GM18520 (cell line): ENCODE measurements at regions not wholly inside any gene's neighbourhood (a gene's known extent, or its start where the extent isn't known, plus 50 kb on each side); places are given as distances from the start of the nearest gene placed in this dataset.

Source experiments
- ATAC-seq: cut with Tn5 transposase; IDR thresholded peaks from one replicate; pipeline ENCODE4 v1.9.1; 2021; ENCODE audit not compliant: unreplicated experiment

DNA sequence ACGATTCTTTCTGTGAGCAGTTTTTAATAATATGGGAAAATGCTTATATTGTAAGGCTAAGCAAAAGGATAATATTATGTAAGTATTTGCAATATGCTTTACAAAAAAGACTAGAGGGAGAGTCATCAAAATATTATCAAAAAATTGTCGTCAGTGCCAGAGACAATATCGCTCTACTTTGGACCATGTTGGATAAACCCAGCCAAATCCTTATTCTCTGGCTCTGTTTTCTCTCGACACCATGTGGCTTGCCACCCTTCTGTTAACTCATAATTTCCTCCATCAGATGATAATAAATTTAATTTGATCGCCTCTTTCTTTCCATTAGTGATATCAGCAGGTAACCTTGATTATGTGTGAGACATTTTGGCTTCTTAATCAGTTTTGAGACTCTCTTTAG is 129.9 kb downstream of the CDC42EP3 start:
- ATAC-seq: no peak

DNA sequence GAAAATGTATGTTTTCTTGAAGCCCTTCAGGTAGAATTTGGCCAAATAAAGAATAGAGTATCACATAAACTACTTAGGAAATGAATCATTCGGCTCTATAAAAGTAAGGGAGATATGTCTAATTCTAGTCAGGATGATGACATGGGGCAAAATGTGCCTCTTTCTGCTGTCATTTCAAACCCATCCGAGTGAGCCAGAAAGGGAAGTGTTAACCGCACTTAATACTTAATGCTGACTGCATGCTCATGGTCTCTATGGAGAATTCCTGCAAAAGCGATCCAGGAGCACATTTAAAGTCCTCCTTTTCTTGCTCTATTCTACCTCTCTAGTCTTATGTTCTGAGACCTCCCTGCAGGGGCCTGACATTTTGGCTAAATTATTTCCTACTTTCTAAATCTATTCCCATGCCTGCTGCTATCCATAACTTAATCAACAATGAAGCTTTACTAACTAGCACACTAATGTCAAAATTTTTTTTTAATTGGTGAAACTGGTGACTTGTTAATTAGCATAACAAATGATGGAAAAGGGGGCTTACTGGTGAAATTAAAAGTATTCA is 127.4 kb downstream of the CDC42EP3 start:
- ATAC-seq: peak; percentile 75

DNA sequence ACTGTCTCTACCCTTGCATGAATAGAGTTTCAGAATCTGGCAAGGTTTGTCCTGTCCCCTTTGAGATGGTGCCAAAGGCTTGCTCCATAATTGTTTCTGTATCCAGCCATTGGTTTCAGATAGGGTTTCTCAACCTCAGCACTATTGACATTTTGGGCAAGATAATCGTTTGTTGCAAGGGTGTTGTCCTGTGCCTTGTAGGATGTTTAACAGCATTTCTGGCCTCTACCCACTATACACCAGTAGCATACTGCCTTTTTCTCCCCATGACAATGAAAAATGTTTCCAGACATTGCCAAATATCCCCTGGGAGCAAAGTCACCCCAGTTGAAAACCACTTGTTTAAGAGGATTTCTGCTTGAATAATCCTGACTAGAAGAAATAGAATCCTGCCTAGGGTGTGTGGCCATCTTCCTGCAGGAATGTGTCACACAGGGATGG is 126.8 kb downstream of the CDC42EP3 start:
- ATAC-seq: no peak

DNA sequence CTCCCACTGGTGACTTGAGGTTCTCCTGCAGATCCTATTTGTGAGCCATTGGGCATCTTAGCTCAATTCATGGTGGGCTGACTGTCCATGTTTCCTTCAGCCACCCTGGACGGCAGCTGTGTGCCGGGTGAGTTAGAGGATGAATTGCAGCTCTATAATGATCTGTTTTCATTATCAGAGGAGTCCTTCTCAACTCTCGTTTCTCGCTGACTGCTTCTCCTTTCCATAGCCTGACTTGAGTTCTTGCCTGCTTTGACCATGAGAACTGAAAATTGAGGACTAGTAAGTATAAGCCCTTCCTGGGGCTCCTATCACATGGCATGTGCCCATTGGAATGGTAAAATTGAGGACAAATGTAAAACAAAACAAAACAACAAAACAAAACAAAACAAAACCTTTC is 121.8 kb downstream of the CDC42EP3 start:
- ATAC-seq: no peak

DNA sequence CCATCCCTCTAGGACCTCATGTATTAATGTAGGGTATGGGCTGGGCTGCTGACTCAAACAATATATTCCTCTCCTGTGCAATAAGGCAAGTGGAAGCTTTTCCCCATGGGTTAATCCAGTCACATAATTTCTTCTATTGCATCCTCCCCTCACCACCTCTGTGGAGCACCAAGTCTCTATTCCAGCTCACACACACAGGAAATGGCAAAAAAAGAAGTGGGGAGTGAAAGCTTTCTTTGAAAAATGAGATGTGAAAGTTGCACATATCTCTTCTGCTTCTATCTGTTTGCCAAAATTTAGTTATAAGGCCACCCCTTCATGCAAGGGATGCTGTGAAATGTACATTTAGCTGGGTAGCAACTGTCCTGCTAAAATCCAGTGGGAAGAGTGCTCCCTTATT is 121.3 kb downstream of the CDC42EP3 start:
- no peak for ATAC-seq

DNA sequence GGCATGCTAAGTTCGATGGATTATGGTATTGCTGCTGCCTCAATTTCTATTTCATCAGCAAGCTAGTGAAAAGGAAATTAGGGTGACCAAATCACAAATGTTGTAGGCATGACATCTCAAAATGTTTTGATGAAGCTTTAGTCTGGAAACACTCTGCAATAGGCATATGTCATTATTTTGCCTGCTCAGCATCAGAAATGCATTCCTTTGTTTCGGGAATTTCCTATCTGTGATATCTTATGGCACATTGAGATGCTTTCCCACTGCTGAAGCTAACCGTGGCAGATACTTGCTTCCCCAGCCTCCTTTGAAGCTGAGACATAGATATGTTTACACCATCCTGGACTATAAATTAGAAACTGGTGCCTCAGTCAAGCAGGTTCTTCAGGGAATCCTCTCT is 119.7 kb downstream of the CDC42EP3 start:
- ATAC-seq: no peak

DNA sequence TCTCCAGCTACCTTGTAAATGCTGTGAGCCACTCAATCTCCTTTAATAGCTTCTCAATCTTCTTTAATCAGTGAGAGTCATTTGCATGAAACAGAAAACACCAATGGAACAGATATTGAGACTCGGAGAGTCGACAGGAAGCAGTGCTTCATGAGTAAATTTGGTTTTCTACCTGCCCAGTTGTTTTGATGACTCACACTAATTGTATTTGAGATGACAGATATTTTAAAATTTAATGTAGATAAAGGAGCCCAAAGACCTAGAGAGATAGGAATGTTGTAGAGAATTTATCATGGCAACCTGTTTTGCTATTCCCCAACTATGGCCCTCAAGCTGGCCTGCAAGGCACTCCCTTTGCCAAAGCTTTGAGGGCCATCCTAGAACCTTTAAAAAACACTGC is 119.1 kb downstream of the CDC42EP3 start:
- no peak for ATAC-seq

DNA sequence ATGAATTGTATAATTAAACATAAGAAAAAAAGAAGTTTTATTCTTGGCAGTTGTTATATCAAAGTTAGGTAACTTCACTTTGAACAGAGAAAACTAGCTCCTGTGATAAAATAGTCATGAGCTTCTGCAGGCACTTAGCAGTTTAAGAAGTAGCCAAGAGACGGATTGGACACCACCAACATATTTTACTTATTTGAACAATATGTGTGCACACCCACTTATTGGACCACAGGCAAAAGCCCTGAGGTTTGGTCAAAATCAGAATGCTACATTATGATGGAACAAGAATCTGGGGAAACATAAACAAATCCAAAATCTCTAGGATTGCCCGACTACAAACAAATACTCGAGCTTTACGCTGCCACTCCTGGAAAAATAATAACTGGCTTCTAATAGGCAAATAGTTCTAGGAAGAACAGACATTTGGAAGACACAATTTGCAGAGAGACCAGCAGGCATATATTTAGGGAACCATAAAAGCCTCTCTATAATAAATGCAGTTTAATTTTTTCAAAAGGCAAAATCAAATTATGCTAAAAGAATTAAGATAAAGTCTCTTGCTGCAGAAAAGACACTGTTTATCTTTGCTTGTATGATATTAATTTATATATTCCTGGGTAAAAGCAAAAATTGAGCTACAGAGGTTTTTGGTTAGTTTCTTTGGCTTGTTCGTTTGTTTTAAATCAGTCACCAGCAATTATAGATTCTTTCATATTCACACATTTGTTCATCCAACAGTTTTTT is 117.9 kb downstream of the CDC42EP3 start:
- no peak for ATAC-seq

DNA sequence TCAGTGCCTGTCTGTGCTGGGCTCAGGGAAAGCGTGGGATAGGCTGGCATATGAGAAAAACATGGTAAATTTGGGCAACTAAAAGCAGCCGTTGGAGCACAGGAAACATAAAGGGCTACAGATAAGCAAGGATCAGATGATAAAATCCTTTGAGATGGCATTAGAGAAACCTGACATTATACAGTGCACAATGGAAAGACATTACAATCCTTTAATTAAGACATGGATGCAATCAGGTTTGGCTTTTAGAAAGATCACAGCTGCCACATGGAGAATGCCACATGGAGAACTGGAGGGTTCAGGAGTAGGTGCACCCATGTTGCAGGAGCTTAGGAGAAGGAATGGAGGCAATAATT is 117.3 kb downstream of the CDC42EP3 start:
- no peak for ATAC-seq

DNA sequence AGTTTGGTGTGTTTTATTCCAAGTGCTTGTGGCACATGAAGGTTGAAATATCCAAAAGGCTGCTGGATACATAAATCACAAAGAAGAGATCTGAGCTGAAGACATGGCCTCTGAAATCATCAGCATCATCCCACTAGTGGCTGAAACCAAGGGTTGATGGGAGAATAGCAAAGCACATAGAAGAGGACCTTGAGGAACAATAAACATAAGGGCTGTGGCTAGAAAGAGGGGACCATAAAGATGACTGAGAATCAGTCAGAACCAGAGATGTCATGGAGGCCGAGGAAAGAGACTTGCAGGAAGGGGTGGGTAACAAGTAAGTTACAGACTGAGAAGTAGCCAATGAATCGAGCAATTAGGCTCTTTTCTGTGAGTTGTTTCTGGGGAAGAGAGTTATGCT is 116.8 kb downstream of the CDC42EP3 start:
- ATAC-seq: no peak

DNA sequence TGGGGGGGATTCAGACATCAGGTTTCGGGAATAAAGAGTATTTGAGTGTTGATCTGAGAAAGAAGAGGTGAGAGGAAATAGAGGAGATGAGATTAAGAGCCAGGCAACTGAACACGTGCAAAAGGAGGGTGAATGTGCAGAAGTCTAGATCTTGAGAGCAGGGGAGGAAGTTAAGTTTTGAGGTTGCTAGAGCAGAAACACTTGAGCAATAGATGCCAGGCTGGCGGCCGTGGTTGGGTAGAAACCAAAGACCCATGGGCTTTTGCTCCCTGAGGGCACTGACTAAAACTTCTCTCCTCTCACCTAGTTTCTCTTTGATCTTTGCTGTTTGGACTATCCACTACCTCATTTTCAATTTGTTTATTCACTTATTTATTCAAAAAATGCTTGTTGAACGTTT is 116.0 kb downstream of the CDC42EP3 start:
- no peak for ATAC-seq

DNA sequence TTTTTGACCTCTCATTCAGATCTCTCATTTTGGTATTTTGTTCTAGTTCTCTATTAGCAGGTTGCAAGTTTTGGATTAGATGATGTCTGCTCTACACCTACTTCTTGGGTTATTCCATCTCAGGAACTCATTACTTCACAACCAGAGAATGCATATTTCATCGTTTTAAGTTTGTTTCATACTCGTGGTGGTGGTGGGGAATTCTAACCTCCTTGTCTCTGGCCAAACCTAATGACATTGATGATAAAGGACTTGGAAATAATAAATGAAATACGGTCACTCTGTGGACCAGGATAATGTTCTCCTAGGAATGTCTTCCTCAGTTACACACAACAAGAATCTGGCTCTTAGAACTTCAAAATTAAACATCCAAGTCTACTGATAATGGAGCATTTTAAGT is 115.2 kb downstream of the CDC42EP3 start:
- no peak for ATAC-seq

DNA sequence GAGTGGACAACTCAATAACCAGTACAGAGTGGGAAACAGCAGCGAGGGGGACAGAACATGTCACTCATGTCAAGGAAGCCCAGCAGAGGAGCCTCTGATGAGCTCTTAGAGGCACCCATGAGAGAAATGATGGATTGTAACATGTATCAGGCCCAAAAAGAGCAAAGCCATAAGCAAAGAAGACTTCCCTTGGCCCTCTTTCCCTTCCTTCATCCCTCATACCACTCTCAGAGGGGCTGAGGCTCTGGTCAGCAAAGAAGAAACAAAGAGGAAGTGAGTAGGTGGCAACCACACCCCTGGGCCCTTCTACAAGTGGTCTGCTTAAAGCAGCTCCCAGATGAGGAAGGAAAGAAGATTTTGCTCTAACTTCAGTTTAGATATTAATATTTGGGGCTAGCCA is 112.8 kb downstream of the CDC42EP3 start:
- ATAC-seq: peak; percentile 46

DNA sequence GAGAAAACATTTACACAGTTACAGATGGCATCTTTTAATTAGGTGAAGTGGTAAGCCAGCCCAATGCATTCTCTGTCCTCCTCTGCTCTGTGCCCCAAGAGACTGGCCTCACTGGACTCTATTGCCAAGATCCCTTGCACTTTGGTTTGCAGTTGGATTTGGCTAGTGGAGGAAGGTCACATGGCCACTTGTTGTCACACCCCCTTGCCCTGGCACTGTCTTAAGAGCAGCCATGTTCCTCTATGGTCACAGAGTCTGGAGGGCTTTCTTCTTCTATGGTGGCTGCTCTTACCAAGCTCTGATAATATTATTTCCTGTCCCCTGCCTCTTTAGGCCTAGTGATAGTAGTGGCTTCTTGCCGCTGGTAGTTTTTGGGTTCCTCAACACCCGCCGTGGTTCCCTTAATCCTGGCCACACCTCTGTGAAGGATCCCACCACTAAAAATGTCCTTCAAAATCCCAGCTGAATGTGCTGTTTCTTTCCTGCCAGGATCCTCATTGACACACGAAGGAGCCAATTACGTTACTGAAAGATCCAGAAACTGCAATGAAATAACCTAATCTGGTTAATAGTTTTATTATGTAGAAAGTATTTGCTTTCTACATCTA is 111.1 kb downstream of the CDC42EP3 start:
- no peak for ATAC-seq

DNA sequence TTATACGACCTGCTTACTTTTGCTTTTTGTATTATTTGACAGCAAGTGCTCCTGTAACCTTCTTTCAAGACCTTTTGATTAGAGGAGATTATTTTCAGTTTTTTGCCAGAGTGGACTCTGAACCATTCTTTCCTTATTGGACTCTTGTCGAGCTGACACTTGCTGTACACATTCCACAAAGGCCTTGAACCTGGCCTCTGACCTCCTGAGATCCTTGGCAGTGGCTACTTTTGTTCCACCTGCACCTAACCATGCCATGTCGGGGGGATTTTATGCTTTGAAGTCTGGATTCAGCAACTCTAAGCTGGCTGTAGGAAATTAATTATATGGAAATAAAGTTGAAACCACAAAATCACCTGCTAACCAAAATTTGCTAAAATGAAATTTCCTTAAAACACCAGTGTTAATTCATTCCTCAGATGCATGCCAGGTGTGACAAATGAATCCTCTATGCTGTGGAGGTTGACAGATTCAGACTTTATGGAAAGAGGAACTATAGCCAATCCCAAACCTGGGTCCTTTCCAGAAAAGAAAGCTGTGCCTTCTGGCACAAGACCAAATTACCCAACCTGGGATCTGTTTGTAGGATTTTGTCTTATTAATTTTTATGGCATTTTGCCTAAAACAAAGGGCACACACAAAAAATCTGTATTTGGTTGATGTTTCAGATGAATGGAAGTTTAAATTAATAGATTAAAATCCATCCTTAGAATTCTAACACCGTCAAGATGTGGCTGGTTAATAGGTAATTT is 110.4 kb downstream of the CDC42EP3 start:
- ATAC-seq: no peak

DNA sequence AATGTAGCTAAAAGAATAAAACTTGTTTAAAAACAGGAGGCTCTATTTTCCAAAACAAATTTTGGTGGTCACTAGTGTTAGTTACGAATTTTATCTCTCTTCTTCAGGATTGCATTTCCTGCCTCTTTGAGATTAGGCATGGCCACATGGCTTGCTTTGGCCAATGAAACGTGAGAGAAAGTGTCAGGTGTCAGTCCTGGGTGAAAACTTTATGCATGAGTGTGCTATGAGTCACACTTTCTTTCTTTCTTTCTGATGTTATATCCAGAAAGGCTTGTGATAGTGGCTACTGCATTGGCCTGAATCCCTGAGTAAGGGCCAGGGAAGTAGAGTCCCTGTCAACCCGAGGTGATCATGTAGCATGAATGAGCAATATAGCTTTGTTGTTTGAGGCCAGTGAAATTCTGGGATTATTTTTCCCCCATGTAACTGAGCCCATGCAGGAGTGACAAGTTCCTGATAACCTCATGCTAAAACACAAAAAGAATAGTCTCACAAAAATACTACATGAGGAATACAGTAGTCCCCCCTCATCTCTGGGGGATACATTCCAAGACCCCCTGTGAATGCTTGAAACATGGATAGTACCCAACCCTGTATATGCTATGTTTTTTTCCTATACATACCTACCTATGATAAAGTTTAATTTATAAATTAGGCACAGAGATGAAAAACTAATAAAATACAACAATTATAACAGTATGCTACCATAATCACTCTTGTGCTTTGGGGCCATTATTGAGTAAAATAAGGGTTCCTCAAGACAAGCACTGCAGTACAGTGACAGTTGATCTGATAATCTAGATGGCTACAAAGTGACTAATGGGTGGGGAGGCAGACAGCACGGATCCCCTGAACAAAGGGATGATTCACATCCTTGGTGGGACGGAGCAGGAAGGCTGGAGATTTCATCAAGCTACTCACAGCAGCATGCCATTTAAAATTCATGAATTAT is 109.5 kb downstream of the CDC42EP3 start:
- ATAC-seq: peak; percentile 78

DNA sequence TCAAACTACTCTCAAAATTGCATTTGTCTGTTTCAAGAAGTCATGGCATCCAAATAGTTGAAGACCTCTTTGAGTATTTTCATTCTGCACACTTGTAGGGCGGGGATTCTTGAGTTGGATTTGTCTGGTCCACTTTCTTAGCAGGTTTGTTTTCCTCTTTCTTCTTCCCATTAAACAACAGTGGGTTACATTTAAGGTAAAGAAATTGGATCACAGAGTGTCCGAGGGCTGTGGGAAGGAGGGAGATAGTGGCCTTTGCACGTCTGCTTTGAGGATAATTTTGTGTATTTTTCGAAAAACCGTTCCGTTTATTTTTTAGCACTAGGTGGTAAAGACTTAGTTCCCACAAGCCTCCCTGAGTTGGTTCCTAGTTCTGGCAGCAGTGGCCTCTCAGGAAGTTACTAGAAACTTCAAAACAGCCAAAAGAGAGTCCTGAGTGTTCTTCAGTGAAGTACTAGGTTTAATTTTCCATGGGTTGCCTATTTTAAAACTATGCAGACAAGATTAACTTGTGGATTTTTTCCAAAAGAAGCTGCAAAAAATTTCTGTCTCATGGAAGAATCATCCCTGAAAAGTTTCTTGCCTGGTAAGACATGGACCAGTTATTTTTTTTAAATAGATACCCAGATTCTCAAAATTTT is 107.9 kb downstream of the CDC42EP3 start:
- ATAC-seq: no peak

DNA sequence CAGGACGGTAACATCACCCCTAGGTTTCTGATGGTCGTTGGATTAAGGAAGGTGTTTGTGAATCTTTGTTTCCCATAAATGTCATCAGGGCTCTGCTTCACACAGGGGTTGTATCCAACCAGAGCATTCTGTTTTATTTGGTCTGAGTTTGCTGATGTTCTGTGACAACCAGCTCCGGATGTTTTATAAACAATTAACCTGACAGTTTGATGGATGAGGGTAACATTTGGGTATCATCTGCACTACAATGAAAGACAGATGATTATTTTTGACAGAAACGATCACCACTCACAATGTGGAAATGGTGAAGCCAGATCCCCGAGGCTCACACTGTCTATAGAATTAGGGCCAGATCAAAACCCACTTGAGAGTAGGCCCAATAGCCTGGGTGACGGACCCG is 107.1 kb downstream of the CDC42EP3 start:
- ATAC-seq: no peak

DNA sequence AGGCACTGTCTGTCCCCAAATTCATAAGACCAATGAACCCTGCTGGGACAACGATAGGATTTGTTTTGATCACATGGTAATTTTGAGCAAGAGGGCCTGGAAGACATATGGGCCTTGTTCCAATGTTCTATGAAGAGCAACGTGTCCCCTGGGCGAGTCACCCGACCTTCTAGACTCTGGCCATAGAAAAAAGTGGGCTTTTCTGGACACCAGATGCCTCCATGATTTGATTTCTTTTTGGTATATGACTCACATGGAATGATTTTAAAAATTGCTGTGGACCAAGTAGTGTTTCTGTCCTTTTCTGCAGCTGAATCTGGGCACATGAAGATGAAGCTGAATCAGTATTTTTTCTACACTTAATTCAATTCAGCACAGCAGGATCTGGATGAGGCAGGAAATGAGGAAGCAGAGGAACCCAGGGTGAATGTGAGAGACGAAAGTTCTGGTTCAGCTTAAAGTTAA is 104.9 kb downstream of the CDC42EP3 start:
- ATAC-seq: no peak

DNA sequence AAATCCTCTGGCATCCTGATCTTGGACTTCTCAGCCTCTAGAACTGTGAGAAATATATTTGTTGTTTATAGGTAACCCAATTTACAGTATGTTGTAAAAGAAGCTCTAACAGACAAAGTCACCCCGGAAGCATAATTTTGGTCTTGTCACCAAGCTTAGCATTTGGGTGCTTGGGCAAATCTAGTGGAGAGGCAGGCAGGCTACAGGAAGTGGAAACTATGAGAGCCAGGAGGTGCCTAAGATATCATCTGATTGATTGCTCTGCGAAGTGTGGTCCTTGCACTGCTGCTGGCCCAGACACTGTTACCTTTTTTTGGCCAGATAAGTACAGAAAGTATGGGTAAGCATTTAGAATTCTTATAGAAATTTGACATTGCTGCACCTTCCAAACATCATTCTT is 102.9 kb downstream of the CDC42EP3 start:
- ATAC-seq: no peak
